Cardiac muscle cell (in vitro differentiated cells and primary cell): ENCODE measurements at regions not wholly inside any gene's neighbourhood (a gene's known extent, or its start where the extent isn't known, plus 50 kb on each side); places are given as distances from the start of the nearest gene placed in this dataset.

Source experiments
- DNase-seq, 2 donors: peaks; one replicate each; pipeline versions ENCODE4 v3.0.0 to v3.0.0-alpha.2; 2010 to 2017; ENCODE audit warnings: low read depth in 1 of 2, low spot score in 1 of 2
- H3K27ac ChIP-seq: fragments of 200-600 bp; sonication (generic); 2 replicates; pipeline ENCODE4 v1.5.1; 2016
- H3K27me3 ChIP-seq: fragments of 200-600 bp; sonication (generic); 2 replicates; pipeline ENCODE4 v1.6.0; 2016; ENCODE audit warnings: control low read depth
- H3K36me3 ChIP-seq: fragments of 200-600 bp; sonication (generic); 2 replicates; pipeline ENCODE4 v1.5.1; 2016; ENCODE audit warnings: control low read depth
- H3K4me1 ChIP-seq: fragments of 200-600 bp; sonication (generic); 2 replicates; pipeline ENCODE4 v1.8.1; 2017; ENCODE audit warnings: low read depth, mild to moderate bottlenecking, mixed run types
- H3K4me3 ChIP-seq: fragments of 200-600 bp; sonication (generic); 2 replicates; pipeline ENCODE4 v1.5.1; 2016; ENCODE audit warnings: mild to moderate bottlenecking
- H3K9me3 ChIP-seq: fragments of 200-600 bp; sonication (generic); 2 replicates; pipeline ENCODE4 v1.5.1; 2017; ENCODE audit warnings: low read depth, mild to moderate bottlenecking, control low read depth
- CTCF ChIP-seq: IDR thresholded peaks from 2 replicates; pipeline ENCODE4 v1.5.1; 2012; ENCODE audit warnings: low read depth, mild to moderate bottlenecking, low read length

- Histone ChIP-seq H3K4me3 (no peak overlapping the region), H3K27me3 (no peaks in the 10 kb centered on the region), H3K27ac (no peak overlapping the region), H3K36me3 (no peaks in the 10 kb centered on the region), H3K9me3 (no peaks in the 10 kb centered on the region), H3K4me1 (no peaks in the 10 kb centered on the region)
- no peak for TF ChIP-seq CTCF
- DNase-seq = no peak
These were observed 312.8 kb upstream of the CTNND2 start for GRCh38 chr5:12217039-12217438.

- Histone ChIP-seq H3K36me3 (no peaks in the 10 kb centered on the region), H3K27me3 (no peaks in the 10 kb centered on the region), H3K9me3 (no peaks in the 10 kb centered on the region), H3K27ac (no peak overlapping the region), H3K4me3 (no peak overlapping the region), H3K4me1 (no peaks in the 10 kb centered on the region)
- TF ChIP-seq CTCF = no peak
- no peak for DNase-seq
These were observed 310.2 kb upstream of the CTNND2 start for GRCh38 chr5:12214267-12215015.

- Histone ChIP-seq H3K36me3 (no peaks in the 10 kb centered on the region), H3K4me3 (no peak overlapping the region), H3K4me1 (no peaks in the 10 kb centered on the region), H3K27me3 (no peaks in the 10 kb centered on the region), H3K27ac (no peak overlapping the region), H3K9me3 (no peaks in the 10 kb centered on the region)
- no peak for DNase-seq
- TF ChIP-seq CTCF = no peak
These were observed 304.3 kb upstream of the CTNND2 start for GRCh38 chr5:12208366-12209100.

- DNase-seq = no peak
- no peak for TF ChIP-seq CTCF
These were observed 300.5 kb upstream of the CTNND2 start for GRCh38 chr5:12204761-12205160.

GRCh38 chr5:12193536-12193935, 289.3 kb upstream of the CTNND2 start:
- Histone ChIP-seq H3K9me3 (no peaks in the 10 kb centered on the region), H3K27ac (no peak overlapping the region), H3K4me1 (no peaks in the 10 kb centered on the region), H3K4me3 (no peak overlapping the region), H3K36me3 (no peaks in the 10 kb centered on the region), H3K27me3 (no peaks in the 10 kb centered on the region)
- DNase-seq = no peak
- no peak for TF ChIP-seq CTCF

More at GRCh38 chr5:12204761-12205160, 300.5 kb upstream of the CTNND2 start:
- Histone ChIP-seq H3K36me3 (no peaks in the 10 kb centered on the region), H3K9me3 (no peaks in the 10 kb centered on the region), H3K4me3 (no peak overlapping the region), H3K27me3 (no peaks in the 10 kb centered on the region), H3K4me1 (no peaks in the 10 kb centered on the region), H3K27ac (no peak overlapping the region)
